ENCODE measurements at regions not wholly inside any gene's neighbourhood (a gene's known extent, or its start where the extent isn't known, plus 50 kb on each side); places are given as distances from the start of the nearest gene placed in this dataset.

- peak; percentile 82 for DNase-seq (ENCODE audit: low read depth)
These were observed 557.3 kb upstream of the TENM3 start for GRCh38 chr4:181685911-181686310.

DNA sequence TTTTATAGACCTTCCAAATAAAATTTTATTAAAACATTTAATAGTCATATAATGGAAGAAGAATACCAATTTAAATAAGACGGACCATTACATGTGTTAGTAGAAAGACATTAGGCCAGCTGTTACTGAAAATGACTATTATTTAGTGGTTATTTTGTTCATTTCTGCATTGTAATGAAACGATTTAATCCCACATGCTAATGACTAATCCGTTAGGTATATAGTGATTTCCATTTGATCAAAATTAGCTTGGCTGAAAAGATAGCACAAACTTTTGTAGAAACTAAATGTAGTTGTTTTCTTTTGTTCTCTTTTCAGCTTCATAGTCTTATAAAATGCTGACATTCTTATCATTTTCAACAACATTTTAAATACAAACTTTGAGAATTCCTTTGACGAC lies 556.1 kb upstream of the TENM3 start:
- DNase-seq (ENCODE audit: low read depth): no peak

DNA sequence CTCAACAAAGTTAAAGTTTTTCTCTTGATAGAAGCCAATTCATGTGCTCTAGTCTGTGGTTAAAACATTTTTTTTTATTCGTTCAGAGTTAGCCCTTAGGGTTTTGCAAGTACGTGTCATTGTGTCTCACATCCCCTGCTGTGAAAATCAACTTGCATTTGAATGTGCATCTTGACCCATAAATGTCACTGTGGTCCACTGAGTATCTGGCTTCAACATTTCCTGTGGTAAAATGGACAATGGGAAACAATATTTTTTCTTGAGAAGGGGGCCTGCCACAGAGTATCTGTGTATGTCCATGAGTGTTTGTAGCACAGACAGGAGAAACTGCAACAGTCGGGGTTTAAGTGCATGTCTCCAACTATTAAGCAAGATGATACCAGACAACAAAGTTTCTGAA lies 554.8 kb upstream of the TENM3 start:
- DNase-seq (ENCODE audit: low read depth): peak; percentile 62

DNA sequence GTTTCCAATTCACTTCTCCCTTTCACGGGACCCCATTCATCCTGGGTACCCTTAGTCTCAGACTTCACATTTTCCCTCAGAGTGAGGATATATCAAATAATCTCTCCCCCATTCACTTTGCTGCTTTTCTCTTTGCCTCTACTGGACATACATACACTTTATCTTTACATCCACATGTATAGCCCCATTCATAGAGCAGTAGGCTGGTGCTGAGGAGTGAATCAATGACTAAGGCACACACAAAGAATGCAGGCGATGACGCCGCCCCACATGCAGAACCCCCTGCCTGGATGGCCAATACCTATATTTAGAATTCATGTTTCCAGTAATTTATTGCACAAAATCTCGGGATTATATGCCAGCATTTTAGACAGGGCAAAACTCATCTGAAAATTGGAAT lies 554.3 kb upstream of the TENM3 start:
- no peak for DNase-seq (ENCODE audit: low read depth)

GRCh38 chr4:181690498-181690897 lies 552.7 kb upstream of the TENM3 start:
- no peak for DNase-seq (ENCODE audit: low read depth)

- no peak for DNase-seq (ENCODE audit: low read depth)
These were observed 550.2 kb upstream of the TENM3 start for GRCh38 chr4:181692965-181693364.

DNA sequence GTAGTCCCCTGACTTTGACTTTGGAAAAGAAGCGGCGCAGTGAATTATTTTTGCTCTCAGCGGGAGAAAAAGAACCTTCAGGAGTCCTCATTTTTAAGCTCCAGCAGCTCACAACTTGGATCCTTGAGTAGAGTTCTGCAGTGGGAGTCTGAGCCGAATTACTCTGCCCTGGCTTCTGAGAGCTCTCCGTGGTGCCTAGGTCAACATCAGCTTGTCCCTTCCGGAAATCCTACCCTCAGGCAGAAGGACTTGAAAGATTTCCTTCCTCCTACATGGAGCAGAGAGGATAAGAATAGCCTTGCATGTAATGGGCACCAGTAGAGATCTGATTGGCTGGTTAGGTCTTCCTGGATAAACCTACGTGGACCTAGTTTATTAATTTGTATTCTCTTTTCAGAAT lies 549.7 kb upstream of the TENM3 start:
- no peak for DNase-seq (ENCODE audit: low read depth)

GRCh38 chr4:181698221-181698620 lies 545.0 kb upstream of the TENM3 start:
- DNase-seq (ENCODE audit: low read depth): no peak

DNA sequence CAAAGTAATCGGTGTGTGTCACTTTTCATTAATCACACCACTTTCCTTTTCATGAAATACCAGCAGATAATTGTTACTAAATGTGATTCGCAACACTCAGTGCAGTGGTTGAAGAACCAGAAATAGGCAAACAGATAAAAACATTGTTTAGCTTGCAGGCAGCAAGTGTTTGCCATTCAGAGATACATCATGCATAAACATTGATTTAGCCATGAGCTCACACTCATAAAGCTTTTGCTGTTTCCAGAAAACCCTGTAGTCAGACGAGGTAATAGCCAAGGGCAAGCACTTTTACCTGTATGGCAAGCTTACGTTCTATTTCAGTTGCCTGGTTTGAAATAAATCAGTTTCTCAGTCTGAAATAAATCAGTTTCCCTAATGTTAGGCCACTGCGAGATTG lies 542.0 kb upstream of the TENM3 start:
- no peak for DNase-seq (ENCODE audit: low read depth)

GRCh38 chr4:181701894-181702293 lies 541.3 kb upstream of the TENM3 start:
- DNase-seq (ENCODE audit: low read depth): no peak

DNA sequence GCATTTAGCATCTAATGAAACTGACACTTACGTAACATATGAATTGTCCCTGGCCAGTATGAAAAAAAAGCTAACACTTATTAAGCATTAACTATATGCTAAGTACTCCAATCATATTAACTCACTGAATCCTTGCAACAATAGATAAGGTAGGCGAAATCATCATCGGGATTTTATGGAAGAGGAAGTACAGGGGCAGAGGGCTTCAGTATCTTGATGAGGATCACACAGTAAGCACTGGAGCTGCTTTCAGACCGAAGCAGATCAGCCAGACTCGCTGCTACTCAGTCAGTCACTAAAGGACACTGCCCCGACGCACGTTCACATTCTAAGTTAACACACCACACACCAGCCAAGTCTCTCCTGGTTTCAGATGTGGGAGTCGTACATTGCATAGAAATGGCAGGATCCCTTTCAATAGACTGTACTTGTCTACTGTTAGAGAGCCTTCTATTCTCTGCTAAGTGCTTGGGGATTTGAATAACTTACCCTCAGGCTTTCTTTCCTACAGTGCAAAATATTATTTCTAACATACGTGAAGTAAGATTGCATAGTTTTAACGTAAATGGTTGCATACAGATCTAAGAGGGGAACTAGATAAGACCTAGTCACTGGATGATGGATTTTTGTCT lies 540.2 kb upstream of the TENM3 start:
- no peak for DNase-seq (ENCODE audit: low read depth)

- no peak for DNase-seq (ENCODE audit: low read depth)
These were observed 533.1 kb upstream of the TENM3 start for GRCh38 chr4:181710143-181710542.

DNA sequence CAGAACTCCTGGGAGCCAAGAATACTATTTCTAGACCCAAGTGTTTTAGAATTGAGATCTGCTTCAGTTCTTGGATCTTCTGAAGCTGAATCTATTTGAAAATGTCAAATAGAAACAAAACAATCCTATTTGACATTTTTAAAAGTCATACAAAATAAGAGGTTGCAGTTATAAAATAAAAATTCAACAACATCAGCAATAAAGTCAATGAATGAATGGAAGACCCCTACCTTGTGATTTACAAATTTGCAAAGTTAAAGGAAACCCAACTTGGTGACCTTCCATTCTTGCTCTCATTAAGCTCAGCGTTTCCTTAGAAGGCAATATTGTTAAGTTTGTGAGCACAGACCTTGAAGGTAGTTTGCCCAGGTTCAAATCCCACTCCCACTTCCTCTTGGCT lies 531.8 kb upstream of the TENM3 start:
- DNase-seq (ENCODE audit: low read depth): no peak

GRCh38 chr4:181728305-181728966 lies 514.8 kb upstream of the TENM3 start:
- peak; percentile 12 for DNase-seq (ENCODE audit: low read depth)

DNA sequence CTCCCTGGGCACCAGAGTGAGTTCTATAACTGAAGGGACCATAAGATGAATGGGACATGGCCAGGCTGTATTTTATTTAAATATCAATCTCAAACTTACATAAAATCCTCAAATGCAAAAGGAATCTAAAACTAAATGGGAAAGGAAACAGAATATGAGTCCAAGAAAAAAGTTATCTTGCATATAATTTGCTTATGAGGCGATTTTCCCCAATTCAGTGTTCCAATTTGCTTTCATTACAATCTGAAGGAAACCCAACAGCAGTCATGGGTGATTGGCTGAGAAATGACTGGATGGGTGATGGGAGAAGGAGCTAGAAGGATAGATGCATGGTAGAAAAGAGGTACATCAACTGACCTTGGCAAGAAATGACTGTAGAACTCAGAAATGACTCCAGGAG lies 511.3 kb upstream of the TENM3 start:
- DNase-seq (ENCODE audit: low read depth): no peak

DNA sequence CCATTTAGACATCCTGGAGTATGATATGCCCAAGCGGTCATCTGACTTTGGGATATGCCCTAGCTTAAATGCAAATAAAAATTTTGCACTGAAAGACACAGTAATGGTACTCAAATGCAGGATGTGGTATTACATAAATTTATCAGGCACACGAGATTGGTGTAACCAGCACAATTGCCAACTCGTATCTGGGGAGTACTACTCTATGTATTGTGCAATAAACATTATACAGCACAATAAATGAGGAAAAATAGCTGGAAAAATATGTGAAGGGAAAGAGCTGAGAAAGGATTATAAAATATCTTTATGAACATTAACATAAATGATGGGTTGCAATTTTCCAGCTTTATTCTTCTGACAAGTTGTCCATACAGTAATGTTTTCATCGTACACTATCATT lies 505.5 kb upstream of the TENM3 start:
- no peak for DNase-seq (ENCODE audit: low read depth)

GRCh38 chr4:181739031-181739430 lies 504.2 kb upstream of the TENM3 start:
- no peak for DNase-seq (ENCODE audit: low read depth)

DNA sequence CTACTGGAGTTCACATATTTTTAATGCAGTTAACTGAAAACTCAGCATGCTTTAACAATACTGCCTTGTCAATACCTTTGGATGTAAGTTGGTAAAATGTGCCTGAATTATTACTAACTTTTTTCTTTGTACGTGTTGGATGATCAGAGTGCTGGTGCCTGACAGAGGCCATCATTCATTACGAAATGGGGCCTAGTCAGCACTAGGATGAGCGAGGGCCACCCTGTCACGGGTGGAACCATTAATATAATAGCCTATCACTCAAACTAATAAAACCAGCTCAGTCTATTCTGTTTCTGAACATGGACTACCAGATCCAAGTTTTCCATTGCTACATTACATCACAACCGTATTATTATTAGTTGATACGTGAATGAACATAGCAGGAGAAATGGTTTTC lies 501.7 kb upstream of the TENM3 start:
- no peak for DNase-seq (ENCODE audit: low read depth)

- DNase-seq (ENCODE audit: low read depth): peak; percentile 15
These were observed 497.1 kb upstream of the TENM3 start for GRCh38 chr4:181745933-181746625.

DNA sequence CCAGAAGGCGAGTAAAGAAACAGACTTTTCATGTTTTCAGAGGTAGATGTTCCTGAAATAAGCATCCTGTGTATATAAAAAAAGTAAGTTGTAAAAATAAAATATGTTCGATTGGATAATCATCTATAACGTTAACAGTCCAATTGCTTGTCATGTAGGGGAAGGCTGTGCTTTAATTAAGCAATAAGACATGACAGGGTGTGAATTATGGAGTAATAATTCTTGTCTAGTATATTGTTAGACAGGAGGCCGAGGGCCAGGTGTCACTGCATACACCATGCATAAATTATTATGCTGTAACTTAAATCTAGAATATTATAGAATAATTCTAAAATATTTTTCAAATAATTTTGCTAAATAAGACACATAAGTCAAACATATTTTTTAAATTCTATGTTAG lies 494.6 kb upstream of the TENM3 start:
- DNase-seq (ENCODE audit: low read depth): no peak

GRCh38 chr4:181752516-181752915 lies 490.7 kb upstream of the TENM3 start:
- DNase-seq (ENCODE audit: low read depth): no peak

GRCh38 chr4:181753207-181753606 lies 490.0 kb upstream of the TENM3 start:
- DNase-seq (ENCODE audit: low read depth): no peak

DNA sequence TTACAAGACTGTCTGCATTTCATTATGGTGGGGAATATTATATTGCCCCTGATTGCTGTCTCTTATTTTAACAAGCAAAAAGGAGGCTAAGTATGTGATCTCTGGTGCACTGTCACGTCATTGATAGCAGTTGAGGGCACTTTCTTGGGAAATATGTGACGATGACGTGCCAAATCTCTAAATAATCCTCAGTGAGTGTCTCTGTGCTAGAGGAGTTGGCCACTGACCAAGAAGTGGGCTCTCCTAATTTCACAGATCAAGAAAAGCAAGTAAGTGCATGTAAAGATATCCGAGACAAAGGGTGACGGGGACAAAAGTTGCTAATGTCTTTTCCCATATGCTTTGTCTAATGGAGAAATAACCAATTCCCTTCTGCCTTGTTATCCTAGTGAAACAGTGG lies 487.4 kb upstream of the TENM3 start:
- DNase-seq (ENCODE audit: low read depth): no peak

Data from HT1080 (cell line).